ENCODE measurements at regions not wholly inside any gene's neighbourhood (a gene's known extent, or its start where the extent isn't known, plus 50 kb on each side); places are given as distances from the start of the nearest gene placed in this dataset.
A peak's percentile ranks its signal among the peaks of the same experiment; 100 is the strongest.

- 0 out of 2 replicates have a peak, but pooled peaks have one; percentile 14 for TF ChIP-seq PBX3 (IDR thresholded peaks at IDR 0.05)
- TF ChIP-seq EP300 (IDR thresholded peaks at IDR 0.05; ENCODE audit: borderline replicate concordance in 1 of 2, low read depth in 1 of 2, low read length in 1 of 2), result no peak
- TF ChIP-seq TEAD4 (IDR thresholded peaks at IDR 0.05; ENCODE audit: borderline replicate concordance, insufficient read depth), result no peak
- TF ChIP-seq, protein P1, sequence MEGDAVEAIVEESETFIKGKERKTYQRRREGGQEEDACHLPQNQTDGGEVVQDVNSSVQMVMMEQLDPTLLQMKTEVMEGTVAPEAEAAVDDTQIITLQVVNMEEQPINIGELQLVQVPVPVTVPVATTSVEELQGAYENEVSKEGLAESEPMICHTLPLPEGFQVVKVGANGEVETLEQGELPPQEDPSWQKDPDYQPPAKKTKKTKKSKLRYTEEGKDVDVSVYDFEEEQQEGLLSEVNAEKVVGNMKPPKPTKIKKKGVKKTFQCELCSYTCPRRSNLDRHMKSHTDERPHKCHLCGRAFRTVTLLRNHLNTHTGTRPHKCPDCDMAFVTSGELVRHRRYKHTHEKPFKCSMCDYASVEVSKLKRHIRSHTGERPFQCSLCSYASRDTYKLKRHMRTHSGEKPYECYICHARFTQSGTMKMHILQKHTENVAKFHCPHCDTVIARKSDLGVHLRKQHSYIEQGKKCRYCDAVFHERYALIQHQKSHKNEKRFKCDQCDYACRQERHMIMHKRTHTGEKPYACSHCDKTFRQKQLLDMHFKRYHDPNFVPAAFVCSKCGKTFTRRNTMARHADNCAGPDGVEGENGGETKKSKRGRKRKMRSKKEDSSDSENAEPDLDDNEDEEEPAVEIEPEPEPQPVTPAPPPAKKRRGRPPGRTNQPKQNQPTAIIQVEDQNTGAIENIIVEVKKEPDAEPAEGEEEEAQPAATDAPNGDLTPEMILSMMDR (IDR thresholded peaks at IDR 0.05), result no peak
- no peak for TF ChIP-seq MAX (IDR thresholded peaks at IDR 0.05; ENCODE audit: low read depth)
- no peak for TF ChIP-seq EZH2phosphoT487 (IDR thresholded peaks at IDR 0.05; ENCODE audit: borderline replicate concordance, low read depth)
- TF ChIP-seq TAF1 (IDR thresholded peaks at IDR 0.05; ENCODE audit: borderline replicate concordance, low read depth, low read length), result no peak
- TF ChIP-seq SMC3 (IDR thresholded peaks at IDR 0.05; ENCODE audit: low read depth, low read length), result no peak
- no peak for TF ChIP-seq JUND (IDR thresholded peaks at IDR 0.05)
- no peak for TF ChIP-seq POLR2AphosphoS5 (IDR thresholded peaks at IDR 0.05; ENCODE audit: low read depth, low read length)
- no peak for TF ChIP-seq CHD2 (IDR thresholded peaks at IDR 0.05; ENCODE audit: low read length, partially characterized antibody)
- TF ChIP-seq MXI1 (IDR thresholded peaks at IDR 0.05; ENCODE audit: low read depth, low read length), result no peak
- TF ChIP-seq FOSL2 (IDR thresholded peaks at IDR 0.05; ENCODE audit: borderline replicate concordance, low read depth), result no peak
- no peak for TF ChIP-seq ELF1 (IDR thresholded peaks at IDR 0.05)
These were observed 130.5 kb upstream of the C11orf58 start for GRCh38 chr11:16607675-16608644.

All from SK-N-SH (cell line).